Testis (tissue), 2 donors: ENCODE measurements at regions not wholly inside any gene's neighbourhood (a gene's known extent, or its start where the extent isn't known, plus 50 kb on each side); places are given as distances from the start of the nearest gene placed in this dataset.

Experiments
- POLR2A ChIP-seq: fragments of 450-650 bp; IDR thresholded peaks from one replicate; pipeline ENCODE4 v1.6.1; 2017; ENCODE audit warnings: antibody characterized with exemption, mild to moderate bottlenecking, moderate library complexity
- TF ChIP-seq, protein P1 (sequence below), 3 experiments: fragments of 450-650 bp in 2 of 3; fragments of 200-600 bp in 1 of 3; sonication (generic) in 1 of 3; IDR thresholded peaks; one replicate each; pipeline ENCODE4 v1.5.1; 2016 to 2019; ENCODE audit warnings: antibody characterized with exemption in 3 of 3, mild to moderate bottlenecking in 2 of 3, moderate library complexity in 1 of 3

DNA sequence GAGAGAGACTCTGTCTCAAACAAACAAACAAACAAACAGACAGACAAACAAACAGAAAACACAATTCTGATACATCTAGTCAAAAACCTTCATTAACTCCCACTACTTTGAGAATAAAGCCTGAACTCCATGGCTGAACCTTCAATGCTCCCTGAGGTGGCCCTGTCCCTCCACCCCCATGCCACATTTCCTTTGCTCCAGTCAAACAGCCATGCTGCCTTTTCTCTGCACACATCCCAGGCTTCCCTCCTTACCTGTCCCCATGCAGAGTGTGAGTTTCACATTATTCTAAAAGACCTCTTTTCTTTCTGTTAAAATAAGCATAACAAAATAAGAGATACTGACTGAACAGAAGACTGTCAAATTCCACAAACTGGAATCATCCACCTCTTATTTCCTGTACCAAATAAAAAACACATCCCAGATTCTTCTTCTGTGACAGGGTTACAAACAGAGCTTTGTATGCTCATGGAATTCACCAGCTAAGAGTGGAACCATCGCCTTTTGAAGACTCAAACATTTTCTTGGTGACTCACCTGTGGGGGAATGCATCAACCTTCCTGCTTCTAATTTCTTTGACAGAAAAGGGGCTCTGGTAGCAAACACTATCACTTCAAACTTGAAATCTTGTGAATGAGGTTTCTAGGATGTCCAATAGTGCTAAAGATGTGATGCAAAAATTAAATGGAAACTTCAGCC is 71.0 kb upstream of the SLC22A16 start:
- TF ChIP-seq, protein P1, sequence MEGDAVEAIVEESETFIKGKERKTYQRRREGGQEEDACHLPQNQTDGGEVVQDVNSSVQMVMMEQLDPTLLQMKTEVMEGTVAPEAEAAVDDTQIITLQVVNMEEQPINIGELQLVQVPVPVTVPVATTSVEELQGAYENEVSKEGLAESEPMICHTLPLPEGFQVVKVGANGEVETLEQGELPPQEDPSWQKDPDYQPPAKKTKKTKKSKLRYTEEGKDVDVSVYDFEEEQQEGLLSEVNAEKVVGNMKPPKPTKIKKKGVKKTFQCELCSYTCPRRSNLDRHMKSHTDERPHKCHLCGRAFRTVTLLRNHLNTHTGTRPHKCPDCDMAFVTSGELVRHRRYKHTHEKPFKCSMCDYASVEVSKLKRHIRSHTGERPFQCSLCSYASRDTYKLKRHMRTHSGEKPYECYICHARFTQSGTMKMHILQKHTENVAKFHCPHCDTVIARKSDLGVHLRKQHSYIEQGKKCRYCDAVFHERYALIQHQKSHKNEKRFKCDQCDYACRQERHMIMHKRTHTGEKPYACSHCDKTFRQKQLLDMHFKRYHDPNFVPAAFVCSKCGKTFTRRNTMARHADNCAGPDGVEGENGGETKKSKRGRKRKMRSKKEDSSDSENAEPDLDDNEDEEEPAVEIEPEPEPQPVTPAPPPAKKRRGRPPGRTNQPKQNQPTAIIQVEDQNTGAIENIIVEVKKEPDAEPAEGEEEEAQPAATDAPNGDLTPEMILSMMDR (IDR thresholded peaks at IDR 0.05) = no peak
- no peak for TF ChIP-seq POLR2A
